ENCODE measurements at regions not wholly inside any gene's neighbourhood (a gene's known extent, or its start where the extent isn't known, plus 50 kb on each side); places are given as distances from the start of the nearest gene placed in this dataset.
"Not testable (repeated sequence)": the region's sequence is repeated elsewhere in the genome, so short reads cannot be mapped to it uniquely, and the experiment has no call there.

DNA sequence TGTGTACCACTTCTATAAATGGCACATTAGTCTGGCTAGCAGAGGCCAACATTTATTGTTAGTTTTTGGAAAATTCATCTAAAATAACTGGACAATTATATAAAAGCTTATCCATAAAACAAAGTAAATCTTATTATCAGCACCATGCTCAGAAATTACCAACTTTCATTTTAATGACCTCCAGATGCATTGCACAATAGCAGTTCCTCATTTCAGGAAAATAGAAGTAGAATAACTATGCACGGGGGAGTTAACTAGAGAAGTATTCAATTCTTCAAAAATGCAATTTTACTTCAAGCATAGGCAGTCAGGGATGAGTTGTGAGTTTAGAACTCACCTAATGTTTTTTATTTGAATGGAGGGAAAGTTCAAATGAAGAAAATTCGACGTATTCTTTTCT is 1023.5 kb downstream of the PCDH17 start:
- DNase-seq = no peak

DNA sequence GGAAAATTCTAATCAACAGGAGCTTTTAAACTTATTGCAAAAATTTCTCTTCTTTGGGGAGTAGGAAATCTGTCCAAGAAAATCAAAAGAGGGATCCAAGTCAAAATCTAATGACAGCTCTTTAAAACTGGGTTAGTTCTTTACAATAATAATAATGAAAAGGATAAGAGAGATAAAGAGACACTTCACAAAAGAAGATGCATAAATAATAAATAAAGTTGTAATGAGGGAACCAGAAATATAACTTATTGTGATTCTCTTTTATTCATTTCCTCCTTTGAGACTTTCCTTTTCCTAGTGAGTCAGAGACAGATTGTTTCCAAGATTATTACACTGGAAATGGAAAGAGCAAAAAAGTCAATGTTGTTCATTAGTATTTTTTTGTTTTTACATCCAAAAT is 1029.3 kb downstream of the PCDH17 start:
- DNase-seq = no peak

DNA sequence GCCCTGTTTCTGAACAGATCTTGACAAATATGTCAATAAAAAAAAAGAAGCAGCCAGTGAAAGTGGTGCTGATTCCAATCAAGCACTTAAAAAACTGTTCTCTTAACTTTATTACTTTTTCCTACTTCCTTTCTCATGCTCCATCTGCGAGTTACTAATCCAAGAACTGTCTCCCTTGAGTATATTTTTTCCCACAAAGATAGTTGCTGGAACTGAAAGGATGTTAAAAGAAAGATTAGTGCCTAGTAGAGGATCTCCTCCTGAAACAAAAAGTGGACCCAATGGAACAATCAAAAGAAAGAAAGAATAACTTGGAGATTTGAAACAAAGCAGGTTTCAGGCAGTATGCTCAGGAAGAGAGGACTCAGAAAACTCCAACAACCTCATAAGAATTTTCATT is 1034.8 kb downstream of the PCDH17 start:
- no peak for DNase-seq

DNA sequence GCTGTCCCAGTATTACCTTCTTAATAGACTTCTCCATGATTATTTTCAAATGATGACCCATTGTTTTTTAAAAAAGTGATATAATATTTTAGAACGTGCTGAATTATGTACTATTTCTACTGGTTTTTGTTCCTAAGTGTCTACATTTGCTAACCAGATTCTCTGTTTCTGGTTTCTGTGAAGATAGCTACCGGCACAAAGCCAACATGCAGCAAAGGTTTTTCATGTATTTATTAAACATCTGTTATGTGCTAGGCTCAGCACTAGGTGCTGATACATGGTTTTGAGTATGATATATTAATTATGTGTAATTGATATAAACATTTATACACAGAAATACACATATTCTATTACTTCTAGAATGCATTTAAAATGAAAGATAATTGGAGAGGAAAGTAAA is 1035.6 kb downstream of the PCDH17 start:
- no peak for DNase-seq

DNA sequence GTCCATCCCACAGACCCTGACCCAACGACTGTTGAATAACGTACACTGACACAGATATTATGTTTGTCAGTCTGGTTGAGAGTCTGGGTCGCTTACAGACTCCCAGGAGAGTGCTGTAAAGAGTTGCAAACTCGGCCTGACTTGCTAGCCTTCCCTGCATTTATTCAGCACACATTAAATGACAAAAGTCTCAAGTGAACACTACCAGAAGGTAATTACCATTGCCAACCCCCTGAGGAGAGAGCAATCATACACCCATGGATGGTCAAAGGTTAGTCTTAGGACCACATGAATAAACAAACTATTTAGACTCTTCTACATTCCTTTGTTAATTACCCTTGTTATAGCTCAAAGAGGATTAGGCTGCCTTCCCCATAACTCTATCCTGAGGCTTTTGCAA is 1048.6 kb downstream of the PCDH17 start:
- no peak for DNase-seq

DNA sequence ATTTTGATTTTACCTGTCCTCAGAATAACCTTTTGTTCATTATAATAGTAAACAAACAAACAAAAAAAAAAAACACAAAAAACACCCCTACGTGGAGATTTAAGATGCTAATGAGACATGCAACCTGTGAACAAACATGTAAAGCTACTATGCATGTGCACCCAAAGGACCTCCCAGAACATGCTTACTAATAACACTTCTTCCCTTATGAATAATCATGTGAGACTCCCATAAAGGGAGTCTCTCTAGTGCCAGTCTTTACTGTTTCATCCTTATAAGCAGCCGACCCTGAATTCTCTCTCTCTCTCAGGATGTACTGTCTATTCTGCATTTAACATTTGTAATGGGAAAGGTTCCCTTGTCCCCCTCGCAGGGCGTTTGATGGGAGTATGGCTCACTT is 1051.1 kb downstream of the PCDH17 start:
- no peak for DNase-seq

DNA sequence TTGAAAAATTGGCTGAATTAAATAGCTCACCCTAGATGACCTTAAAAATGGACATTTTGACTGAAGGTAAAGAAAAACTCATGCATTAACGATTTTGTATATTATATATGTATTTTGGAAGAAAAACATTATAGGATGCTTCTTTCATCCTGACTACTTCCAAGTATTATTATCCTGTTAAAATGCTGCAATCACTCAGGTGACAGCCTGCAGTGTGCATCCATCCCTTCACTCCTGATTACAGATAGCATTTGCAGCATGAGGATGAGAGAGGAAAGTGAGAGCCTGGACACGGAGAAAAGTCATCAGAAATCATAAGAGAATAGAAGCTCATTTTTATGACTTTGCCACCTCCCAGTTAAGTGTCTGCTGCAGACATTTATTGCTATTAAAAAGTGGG is 1055.6 kb downstream of the PCDH17 start:
- no peak for DNase-seq

DNA sequence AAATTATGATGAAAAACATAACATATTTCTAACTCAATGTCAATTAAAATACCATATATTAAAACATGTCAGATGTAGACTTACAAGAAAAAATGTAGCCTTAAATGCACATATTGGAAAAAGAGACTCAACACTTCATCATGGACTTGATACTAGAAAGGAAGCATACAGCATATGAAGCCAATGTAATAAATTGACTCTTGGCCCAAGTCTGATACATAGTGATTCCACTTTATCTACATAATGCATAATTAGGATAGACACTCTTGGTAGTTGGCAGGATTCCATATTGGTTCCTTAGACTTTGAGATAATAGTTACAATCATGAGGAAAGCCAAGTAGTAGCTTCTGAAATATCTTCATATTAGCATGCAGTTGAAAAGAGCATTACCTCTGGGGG is 1067.0 kb downstream of the PCDH17 start:
- DNase-seq = no peak

DNA sequence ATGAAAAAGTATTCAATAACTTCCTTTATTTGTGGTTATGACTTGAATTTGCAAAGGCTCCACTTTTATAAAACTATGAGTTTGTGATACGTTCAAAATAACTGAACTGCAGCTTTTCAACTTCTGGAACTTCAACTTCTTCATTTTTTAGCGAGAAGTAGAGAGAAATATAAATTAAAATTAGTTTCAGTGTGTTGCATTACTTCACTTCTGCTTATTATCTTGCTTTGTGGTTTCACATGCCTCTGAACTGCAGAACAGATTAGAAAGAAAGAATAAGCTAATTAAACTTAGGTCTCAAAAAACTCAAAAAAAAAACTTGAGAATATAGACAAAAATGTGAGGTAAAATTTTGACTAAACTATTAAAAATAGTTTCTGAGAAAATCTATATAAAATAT is 1073.4 kb downstream of the PCDH17 start:
- DNase-seq = no peak

DNA sequence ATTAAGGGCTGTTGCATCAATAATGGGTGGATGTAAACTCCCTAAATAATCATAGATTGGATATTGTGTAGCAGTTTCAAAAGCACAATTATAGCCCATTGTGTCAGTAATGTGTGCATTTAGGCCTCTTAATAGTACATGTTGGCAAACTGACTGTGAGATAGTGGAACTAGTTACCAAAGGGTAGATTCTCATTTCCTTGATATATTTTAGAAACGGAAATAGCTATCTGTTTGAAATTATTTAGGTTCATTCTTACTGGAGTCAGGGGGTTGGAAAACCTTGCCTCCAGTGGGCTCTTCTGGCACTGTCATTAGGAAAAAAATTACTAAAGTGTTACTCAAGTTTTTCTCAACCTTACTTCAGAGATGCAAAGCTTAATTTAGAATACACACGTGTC is 1074.9 kb downstream of the PCDH17 start:
- DNase-seq = no peak

DNA sequence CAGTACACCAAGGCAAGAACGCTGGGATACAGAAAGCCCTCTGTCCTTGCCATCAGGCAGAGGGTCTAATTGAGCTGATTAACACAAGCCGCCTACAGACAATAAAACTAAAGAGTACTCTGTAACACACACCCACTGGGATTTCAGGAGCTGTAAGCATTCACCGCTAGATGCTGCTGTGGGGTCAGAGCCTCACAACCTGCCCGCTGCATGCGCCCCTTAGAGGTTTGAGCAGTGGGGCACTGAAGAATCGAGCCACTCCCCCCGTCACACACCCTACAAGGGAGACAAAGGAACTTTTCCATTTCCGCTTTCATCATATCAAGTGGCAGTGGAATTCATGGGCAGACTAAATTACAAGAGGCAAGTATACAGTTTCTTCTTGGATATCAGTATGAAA is 1080.6 kb downstream of the PCDH17 start:
- no peak for DNase-seq

DNA sequence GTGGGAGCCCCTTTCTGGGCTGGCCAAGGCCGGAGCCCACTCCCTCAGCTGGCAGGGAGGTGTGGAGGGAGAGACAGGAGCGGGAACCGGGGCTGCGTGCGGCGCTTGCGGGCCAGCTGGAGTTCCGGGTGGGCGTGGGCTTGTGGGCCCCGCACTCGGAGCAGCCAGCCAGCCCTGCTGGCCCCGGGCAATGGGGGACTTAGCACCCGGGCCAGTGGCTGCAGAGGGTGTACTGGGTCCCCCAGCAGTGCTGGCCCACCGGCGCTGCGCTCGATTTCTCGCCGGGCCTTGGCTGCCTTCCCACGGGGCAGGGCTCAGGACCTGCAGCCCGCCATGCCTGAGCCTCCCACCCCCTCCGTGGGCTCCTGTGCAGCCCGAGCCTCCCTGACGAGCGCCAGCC is 1082.5 kb downstream of the PCDH17 start:
- DNase-seq = not testable (repeated sequence)

DNA sequence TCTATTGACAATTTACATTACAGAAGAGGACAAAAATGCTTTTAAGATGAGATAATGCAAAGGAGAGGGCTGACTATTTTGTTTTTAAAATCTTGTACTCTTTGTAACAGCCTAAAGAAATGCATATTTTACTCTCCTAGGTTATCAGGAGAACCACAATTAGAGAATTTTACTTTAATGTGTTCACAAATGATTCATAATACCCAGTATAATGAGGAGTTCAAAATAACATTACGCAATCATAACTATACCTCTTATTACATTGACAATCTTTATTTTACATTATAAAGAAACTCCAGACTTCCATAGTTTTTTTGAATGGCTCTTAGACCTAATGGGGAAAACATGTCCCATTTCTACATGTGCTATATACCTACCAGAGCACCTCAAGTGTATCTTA is 1089.7 kb downstream of the PCDH17 start:
- no peak for DNase-seq

DNA sequence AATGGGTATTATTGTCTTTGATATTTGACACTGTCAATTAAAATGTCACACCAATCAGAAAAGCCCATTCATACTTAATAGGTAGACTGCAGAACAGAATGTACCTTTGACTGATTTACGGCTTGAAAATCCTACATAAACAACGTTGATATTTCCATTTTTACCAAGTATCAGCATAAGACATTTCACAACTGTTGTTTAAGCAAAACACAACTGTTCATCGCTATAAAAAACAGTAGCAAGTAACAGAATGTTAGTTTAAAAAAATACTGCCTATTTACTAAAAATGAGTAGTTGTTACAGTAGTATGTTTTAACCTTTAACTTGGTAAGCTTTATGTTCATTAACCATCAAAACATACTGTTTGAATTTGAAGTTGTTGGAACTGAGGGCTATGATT is 1096.6 kb downstream of the PCDH17 start:
- DNase-seq = no peak

DNA sequence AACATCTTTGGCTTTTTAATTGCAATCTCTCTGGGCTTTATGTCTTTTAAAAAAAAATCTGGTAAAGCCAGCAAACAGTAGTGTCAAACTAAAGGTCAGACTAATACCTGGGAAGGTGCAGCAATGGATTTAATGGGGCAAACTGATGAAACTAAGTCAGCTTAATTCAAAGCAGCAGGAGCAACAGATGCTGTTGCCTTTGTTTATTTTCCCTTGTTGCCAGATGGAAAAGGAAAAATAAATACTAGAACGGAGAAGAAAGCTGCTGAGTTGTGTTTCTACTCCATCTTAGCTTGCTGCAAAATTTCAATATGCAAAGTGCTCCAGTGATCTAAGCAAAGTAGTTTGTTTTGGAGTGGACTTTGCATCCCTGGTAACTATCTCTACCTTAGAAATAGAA is 1097.8 kb downstream of the PCDH17 start:
- DNase-seq = no peak

DNA sequence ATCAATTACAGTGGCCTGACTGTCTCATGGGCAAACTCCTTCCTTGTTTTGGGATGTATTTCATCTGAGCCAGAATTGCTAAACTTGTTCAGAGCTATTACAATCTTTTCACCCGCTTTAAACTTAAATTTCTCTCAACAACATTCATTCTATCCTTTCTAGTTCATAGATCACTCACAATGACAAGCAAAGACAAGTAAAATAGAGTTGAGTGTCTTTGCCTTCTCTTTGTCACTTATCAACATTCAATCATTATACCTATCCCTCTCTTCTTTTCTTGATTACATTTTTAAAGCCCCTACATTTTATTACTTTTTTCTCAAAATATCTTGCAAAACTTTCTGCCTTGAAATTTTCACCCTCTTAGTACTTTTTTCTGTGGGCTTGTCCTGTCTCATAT is 1113.1 kb downstream of the PCDH17 start:
- no peak for DNase-seq

DNA sequence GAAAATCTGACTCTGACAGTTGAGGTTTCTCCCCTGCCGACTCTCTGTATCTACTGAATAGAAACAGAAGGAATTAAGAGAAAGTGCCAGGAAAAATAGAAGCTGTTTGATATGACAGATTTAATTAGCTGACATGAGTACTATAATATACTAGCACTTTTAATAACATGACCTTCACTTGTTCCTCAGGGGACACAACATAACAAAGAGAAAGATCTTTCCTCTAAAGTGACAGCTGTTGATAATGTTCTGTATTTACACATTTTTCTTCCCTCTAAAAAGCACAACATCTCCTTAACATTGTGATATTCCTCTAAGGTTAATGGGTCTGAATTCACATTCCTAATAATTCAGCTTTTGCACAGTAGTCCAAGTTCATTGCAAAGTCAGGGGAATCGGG is 1136.0 kb downstream of the PCDH17 start:
- no peak for DNase-seq

DNA sequence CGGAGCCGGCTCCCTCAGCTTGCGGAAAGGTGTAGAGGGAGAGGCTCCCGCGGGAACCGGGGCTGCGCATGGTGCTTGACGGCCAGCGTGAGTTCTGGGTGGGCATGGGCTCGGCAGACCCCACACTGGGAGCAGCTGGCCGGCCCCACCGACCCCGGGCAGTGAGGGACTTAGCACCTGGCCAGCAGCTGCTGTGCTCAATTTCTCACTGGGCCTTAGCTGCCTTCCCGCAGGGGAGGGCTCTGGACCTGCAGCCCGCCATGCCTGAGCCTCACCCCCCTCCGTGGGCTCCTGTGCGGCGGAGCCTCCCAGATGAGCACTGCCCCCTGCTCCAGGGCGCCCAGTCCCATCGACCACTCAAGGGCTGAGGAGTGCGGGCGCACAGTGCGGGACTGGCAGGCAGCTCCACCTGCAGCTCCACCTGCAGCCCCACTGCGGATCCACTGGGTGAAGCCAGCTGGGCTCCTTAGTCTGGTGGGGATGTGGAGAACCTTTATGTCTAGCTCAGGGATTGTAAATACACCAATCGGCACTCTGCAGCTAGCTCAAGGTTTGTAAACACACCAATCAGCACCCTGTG is 1141.8 kb downstream of the PCDH17 start:
- no peak for DNase-seq

DNA sequence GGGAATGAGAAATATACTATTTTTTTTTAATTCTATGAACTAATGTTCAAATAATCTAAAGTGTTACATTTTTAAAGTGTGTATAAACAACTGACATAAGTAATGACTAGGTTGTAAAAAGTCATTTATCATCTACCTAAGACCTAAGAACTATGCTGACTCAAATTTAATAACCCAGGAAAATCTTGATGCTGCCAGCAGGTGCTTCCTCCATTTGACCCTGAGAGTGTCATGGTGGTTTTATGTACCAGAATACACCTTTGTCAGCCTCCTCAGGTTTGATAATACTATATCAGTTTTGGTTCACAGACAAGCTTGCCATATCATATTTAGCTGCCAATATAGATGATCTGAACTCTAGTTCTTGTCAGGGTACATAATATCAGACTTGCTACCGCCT is 1151.2 kb downstream of the PCDH17 start:
- DNase-seq = no peak

DNA sequence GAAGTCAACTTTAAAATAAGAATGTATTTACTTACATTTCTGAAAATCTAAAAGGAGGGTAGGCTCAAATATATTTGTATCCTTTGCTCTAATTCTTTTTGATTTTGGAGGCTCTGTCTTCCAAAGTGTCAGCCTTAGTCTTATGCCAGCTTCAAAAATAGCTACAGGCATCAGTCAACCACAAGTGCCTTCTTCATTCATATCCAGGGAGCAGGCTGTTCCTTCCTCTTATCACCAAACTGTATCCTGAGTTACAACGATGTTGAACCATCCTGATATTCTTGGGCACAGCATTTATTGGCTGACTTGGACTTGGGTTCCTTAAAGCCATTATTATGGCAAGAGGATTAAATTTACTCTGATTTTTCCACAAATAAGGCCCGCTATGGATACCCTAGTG is 1161.3 kb downstream of the PCDH17 start:
- DNase-seq = no peak

DNA sequence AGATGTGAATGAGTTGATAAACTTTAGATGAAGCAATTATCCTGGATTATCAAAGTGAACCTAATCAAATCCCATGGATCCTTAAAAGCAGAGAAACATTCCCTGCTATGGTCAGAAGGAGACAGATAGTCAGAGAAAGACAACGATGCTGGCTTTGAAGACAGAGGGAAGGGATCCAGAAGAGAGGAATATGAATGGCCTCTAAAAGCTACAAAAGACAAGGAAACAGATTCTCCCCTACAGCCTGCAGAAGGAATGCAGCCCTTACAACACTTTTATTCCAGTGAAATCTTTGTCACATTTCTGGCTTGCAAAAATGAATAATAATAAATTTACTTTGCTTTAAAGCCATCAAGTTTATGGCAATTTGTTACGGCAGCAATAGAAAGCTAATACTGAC is 1164.2 kb downstream of the PCDH17 start:
- DNase-seq = no peak

DNA sequence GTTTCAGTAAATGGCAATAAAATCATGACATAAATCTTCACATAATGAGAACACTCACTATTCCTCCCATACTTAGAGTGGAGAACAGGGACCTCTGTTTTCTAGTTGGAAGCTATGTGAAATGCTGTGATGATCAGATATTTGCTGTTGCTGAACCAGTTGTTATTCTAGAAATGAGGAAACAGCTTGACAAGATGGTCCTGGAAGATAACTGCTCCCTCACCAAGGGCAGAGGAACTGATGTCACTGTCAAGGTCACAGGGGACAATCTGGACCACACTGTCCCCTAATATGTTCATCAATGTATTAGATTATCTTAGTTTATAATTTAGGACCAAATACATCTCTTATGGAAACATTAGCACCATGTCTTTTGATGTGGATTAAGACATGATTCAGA is 1173.3 kb downstream of the PCDH17 start:
- no peak for DNase-seq

DNA sequence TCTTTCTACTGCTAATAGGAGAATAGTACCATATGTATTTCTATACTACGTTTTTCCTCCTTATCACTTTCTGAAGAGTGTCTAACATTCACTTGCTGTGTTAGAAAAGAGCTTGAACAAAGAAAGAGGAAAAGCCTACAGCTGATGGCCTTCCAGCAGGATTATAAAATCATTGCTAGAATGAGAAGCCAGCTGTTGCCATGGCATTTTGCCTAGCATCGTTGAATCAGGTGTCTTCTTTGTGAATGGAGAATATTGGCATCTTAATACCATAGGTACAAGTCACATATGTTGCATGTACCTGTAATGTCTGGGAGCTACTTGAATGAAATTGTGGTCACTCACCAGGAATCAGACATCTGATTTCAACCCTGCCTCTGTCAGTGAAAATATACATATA is 1174.9 kb downstream of the PCDH17 start:
- no peak for DNase-seq

DNA sequence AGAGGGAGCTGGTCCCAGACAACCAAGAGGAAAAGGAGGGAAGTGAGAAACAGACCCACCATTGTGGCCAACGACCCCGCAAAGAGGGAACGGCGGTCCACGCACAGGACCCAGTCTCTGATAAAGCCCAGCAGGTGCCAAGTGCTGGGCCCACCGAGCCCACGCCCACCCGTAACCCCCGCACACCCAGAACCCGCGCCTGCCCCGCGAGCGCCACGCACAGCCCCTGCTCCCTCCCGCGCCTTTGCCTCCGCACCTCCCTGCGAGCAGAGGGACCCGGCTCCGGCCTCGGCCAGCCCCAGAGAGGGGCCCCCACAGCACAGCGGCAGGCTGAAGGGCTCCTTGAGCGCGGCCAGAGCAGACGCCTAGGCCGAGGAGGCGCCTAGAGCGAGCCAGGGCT is 1192.2 kb downstream of the PCDH17 start:
- no peak for DNase-seq

DNA sequence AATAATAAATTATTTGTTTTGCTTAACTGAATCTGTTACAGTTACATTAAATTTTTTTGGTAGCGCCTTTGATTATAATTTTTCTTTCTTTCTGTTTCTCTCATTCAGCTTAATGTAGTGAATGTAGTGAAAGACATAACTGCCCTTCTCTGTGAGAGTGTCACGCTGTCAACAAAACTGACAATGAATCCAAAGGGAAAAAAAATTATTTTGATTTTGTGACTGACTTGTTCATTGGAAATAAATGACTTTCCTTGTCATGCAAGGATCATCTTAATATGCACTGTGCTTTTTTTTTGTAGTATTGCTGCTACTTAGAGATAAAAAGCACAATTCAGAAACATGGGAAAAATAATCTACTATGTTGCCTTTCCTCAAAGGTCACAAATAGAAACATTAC is 1196.4 kb downstream of the PCDH17 start:
- DNase-seq = no peak

DNA sequence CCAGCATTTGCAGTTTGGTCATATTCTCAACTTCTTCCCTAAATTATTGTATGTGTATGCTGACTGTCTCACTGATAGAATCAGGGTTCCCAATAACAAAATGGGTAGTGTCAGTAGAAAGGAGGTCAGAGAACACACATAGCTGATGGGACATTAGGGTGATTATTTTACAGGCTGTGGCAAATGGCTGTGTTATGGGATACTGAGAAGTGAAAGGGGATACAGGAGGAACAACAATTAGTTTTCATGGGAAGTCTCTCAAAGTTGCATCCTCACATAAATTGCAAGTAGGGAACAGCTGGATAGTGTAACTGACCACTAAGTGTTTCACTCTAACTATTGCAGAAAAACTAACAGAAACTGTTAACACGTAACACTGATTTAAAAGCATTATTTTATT is 1199.3 kb downstream of the PCDH17 start:
- DNase-seq = no peak

Measured in T-helper 2 cell (primary cell).